GM19324 (cell line): ENCODE measurements at regions not wholly inside any gene's neighbourhood (a gene's known extent, or its start where the extent isn't known, plus 50 kb on each side); places are given as distances from the start of the nearest gene placed in this dataset.

Experiments used
- ATAC-seq: cut with Tn5 transposase; IDR thresholded peaks from one replicate; pipeline ENCODE4 v1.9.1; 2021; ENCODE audit warnings: mild to moderate bottlenecking, moderate library complexity; ENCODE audit not compliant: unreplicated experiment, low FRiP score

GRCh38 chr3:117660941-117661817, 951.6 kb downstream of the TUSC7 start:
- no peak for ATAC-seq

- no peak for ATAC-seq
Observed at GRCh38 chr3:117661818-117662095, 952.2 kb downstream of the TUSC7 start.

GRCh38 chr3:117665296-117665695, 955.7 kb downstream of the TUSC7 start:
- no peak for ATAC-seq

GRCh38 chr3:117666325-117666724, 956.7 kb downstream of the TUSC7 start:
- no peak for ATAC-seq

GRCh38 chr3:117666812-117667211, 957.2 kb downstream of the TUSC7 start:
- ATAC-seq, result no peak

- no peak for ATAC-seq
Observed at GRCh38 chr3:117669774-117670173, 960.2 kb downstream of the TUSC7 start.

- no peak for ATAC-seq
Observed at GRCh38 chr3:117671722-117672318, 962.2 kb downstream of the TUSC7 start.

- no peak for ATAC-seq
Observed at GRCh38 chr3:117674321-117674720, 964.7 kb downstream of the TUSC7 start.

- no peak for ATAC-seq
Observed at GRCh38 chr3:117681619-117682018, 972.0 kb downstream of the TUSC7 start.

GRCh38 chr3:117687096-117687495, 977.5 kb downstream of the TUSC7 start:
- no peak for ATAC-seq

- no peak for ATAC-seq
Observed at GRCh38 chr3:117688583-117688982, 979.0 kb downstream of the TUSC7 start.

GRCh38 chr3:117691526-117691925, 981.9 kb downstream of the TUSC7 start:
- ATAC-seq, result no peak

- ATAC-seq, result no peak
Observed at GRCh38 chr3:117692416-117692995, 982.9 kb downstream of the TUSC7 start.

GRCh38 chr3:117695321-117695720, 985.7 kb downstream of the TUSC7 start:
- ATAC-seq, result no peak

- ATAC-seq, result no peak
Observed at GRCh38 chr3:117695871-117696645, 986.5 kb downstream of the TUSC7 start.

- no peak for ATAC-seq
Observed at GRCh38 chr3:117696851-117697407, 987.4 kb downstream of the TUSC7 start.

GRCh38 chr3:117699058-117699457, 989.5 kb downstream of the TUSC7 start:
- no peak for ATAC-seq

- ATAC-seq, result no peak
Observed at GRCh38 chr3:117700573-117701360, 991.2 kb downstream of the TUSC7 start.

GRCh38 chr3:117705011-117705410, 995.4 kb downstream of the TUSC7 start:
- ATAC-seq, result no peak

GRCh38 chr3:117706037-117706436, 996.5 kb downstream of the TUSC7 start:
- no peak for ATAC-seq
